ENCODE measurements at regions not wholly inside any gene's neighbourhood (a gene's known extent, or its start where the extent isn't known, plus 50 kb on each side); places are given as distances from the start of the nearest gene placed in this dataset.

- TF ChIP-seq CTCF (IDR thresholded peaks at IDR 0.05) (no peak), POLR2A (IDR thresholded peaks at IDR 0.05) (no peak)
These were observed 853.8 kb downstream of the TMEM182 start for GRCh38 chr2:103615611-103616105.

Data from heart left ventricle (tissue), 13 donors.